Adrenal gland (tissue), 9 donors: ENCODE measurements at regions not wholly inside any gene's neighbourhood (a gene's known extent, or its start where the extent isn't known, plus 50 kb on each side); places are given as distances from the start of the nearest gene placed in this dataset.

ENCODE experiments used
- DNase-seq, 7 donors: peaks; one replicate each; pipeline ENCODE4 v3.0.0-alpha.2; 2019 to 2020
- H3K27ac ChIP-seq, 5 donors: fragments of 200-600 bp; sonication (generic) in 4 of 5; 1 replicate in 3 of 5; 2 replicates in 2 of 5; pipeline versions ENCODE4 v1.5.1 to v1.8.0; 2016 to 2020; ENCODE audit warnings: mild to moderate bottlenecking in 1 of 5
- H3K27me3 ChIP-seq: fragments of 200-600 bp; 2 replicates; pipeline ENCODE4 v1.8.0; 2021
- H3K36me3 ChIP-seq, 2 donors: fragments of 200-600 bp; replicated peaks in 1 of 2; 1 replicate in 1 of 2; 2 replicates in 1 of 2; pipeline versions ENCODE4 v1.5.1 to v1.8.0; 2018 to 2022
- H3K4me1 ChIP-seq, 2 donors: fragments of 200-600 bp; replicated peaks in 1 of 2; 1 replicate in 1 of 2; 2 replicates in 1 of 2; pipeline versions ENCODE4 v1.5.1 to v1.8.0; 2018 to 2021
- H3K4me3 ChIP-seq, 4 donors: fragments of 200-600 bp; sonication (generic) in 3 of 4; one replicate each; pipeline ENCODE4 v1.5.1; 2016 to 2018
- H3K9me3 ChIP-seq, 3 donors: fragments of 200-600 bp; sonication (generic) in 1 of 3; replicated peaks in 1 of 3; 1 replicate in 2 of 3; 2 replicates in 1 of 3; pipeline versions ENCODE4 v1.5.1 to v1.8.0; 2016 to 2021
- CTCF ChIP-seq, 6 experiments: fragments of 450-650 bp in 4 of 6; fragments of 200-600 bp in 2 of 6; sonication (generic) in 1 of 6; IDR thresholded peaks; 1 replicate in 5 of 6; 2 replicates in 1 of 6; pipeline versions ENCODE4 v1.5.1 to v1.8.0; 2016 to 2021; ENCODE audit warnings: antibody characterized with exemption in 6 of 6, mild to moderate bottlenecking in 2 of 6, moderate library complexity in 1 of 6
- POLR2A ChIP-seq, 2 donors: fragments of 450-650 bp; IDR thresholded peaks; one replicate each; pipeline ENCODE4 v1.6.1; 2017; ENCODE audit warnings: antibody characterized with exemption in 2 of 2, mild to moderate bottlenecking in 2 of 2, moderate library complexity in 1 of 2
- WGBS, 4 donors: extraction: QIAGEN DNeasy Blood & Tissue Kit in 2 of 4; methylation state at CpG; one replicate each; pipeline versions ENCODE4 v1.1.5 to v1.1.7; 2013 to 2017; 5-methylcytosine and 5-hydroxymethylcytosine counted together
- intact Hi-C, 2 donors: fragments of 100-400 bp; cut with DNase I; formaldehyde crosslinking; loops; one replicate each; pipeline versions ENCODE4 v1.14.1 to v1.15.0; 2022 to 2023
- donor health status: healthy with polysubstance abuse.
- donor health status: Bipolar disorder and iron deficiency.
- donor health status: DM: yes; HTN: yes; CAD: no.
- donor health status: DM: no; HTN: no; CAD: no.
- donor health status: DM: no; HTN: no; CAD: no.

DNA sequence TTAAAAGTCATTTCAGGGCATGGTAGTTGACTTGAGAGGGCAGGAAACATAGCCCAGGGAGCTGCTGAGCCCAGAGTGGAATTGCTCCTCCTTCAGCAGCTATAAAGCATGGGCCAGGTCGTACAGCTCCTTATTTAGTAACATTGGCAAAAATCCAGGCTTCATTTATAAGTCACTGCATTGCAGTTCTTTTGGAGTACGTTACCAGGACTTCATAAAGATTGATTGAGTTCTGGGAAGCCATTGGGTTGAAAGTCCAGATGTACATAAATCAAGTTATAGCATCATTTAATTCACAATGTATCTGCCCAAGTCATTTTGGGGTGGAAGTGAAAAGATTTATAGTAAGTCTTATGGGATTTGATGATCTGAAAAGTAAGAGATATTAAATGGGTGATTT lies 53.0 kb upstream of the ANKEF1 start:
- peaks cover 0 to 10% of the 10 kb centered on the region in 2 donors for H3K4me1 ChIP-seq
- 29 to 46% (median 35%) methylated on average over 2 of the region's 2 CpGs for WGBS, 4 donors
- H3K9me3 ChIP-seq: no peaks in the 10 kb centered on the region
- intact Hi-C loops: loop anchor here in 1 of 2 donors (2.0 kb wide), 1 partner anchor 451 kb away; no protein-coding TSS in a partner anchor
- H3K4me3 ChIP-seq: no peak overlapping the region
- no peak for DNase-seq
- TF ChIP-seq CTCF (IDR thresholded peaks at IDR 0.05) (no peak), POLR2A (IDR thresholded peaks at IDR 0.05) (no peak)
- no peaks in the 10 kb centered on the region for H3K27me3 ChIP-seq
- no peaks in the 10 kb centered on the region for H3K36me3 ChIP-seq
- no peak overlapping the region for H3K27ac ChIP-seq

DNA sequence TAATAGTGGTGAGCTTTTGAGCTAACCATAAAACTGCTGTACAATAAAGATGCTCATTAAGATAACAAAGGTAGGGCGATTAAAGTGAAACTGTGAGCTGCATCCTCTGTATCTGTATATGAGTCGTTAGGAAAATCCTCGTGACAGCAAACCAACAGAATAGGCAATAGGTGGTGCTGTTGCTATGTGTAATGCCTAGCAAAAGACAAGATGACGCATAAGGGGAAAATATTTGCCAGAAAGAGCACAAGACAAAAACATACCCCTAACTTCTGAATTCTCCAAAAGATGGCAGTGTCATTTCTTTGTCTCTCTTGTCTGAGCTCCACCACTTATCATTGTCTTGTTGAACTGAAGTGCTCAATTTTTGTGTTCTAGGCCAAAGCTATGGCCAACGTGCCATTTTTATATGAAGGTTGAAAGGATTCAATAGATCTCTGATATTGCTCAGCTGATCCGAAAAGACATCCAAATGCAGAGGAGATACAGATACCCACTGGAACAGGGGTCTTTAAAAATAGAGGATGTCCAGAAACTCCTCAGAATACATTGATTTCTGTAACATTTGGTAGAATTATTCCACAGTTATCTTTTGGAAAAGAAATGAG lies 56.3 kb upstream of the ANKEF1 start:
- Histone ChIP-seq H3K27me3 (no peaks in the 10 kb centered on the region), H3K36me3 (no peaks in the 10 kb centered on the region), H3K9me3 (no peaks in the 10 kb centered on the region), H3K4me3 (no peak overlapping the region), H3K4me1 (peaks cover 0 to 7% of the 10 kb centered on the region in 2 donors), H3K27ac (no peak overlapping the region)
- WGBS, 4 donors: 19 to 22% (median 21%) methylated on average over 6 of the region's 6 CpGs
- TF ChIP-seq POLR2A (IDR thresholded peaks at IDR 0.05) (no peak), CTCF (IDR thresholded peaks at IDR 0.05) (peak; percentile 38 to 93 (median 86))
- intact Hi-C loops: loop anchor here (5.0 to 10.0 kb wide), 4 partner anchors 109 to 1566 kb away; no protein-coding TSS in a partner anchor
- DNase-seq: peak; percentile 34 to 77 (median 58)

- H3K4me3 ChIP-seq: no peak overlapping the region
- H3K27me3 ChIP-seq: no peaks in the 10 kb centered on the region
- no peaks in the 10 kb centered on the region for H3K36me3 ChIP-seq
- DNase-seq: no peak
- peaks cover 0 to 4% of the 10 kb centered on the region in 2 donors for H3K4me1 ChIP-seq
- WGBS, 4 donors: 18 to 53% (median 23%) methylated on average over 1 of the region's 1 CpG
- H3K27ac ChIP-seq: no peak overlapping the region
- no peaks in the 10 kb centered on the region for H3K9me3 ChIP-seq
- TF ChIP-seq CTCF (IDR thresholded peaks at IDR 0.05) (no peak), POLR2A (IDR thresholded peaks at IDR 0.05) (no peak)
- intact Hi-C loops: loop anchor here (5.0 to 10.0 kb wide), 4 partner anchors 110 to 1567 kb away; no protein-coding TSS in a partner anchor
Measured at GRCh38 chr20:9977629-9978028, 57.2 kb upstream of the ANKEF1 start.

- intact Hi-C loops: loop anchor here in 1 of 2 donors (10.0 kb wide), 2 partner anchors 450 to 1570 kb away; no protein-coding TSS in a partner anchor
- no peaks in the 10 kb centered on the region for H3K27me3 ChIP-seq
- no peaks in the 10 kb centered on the region for H3K9me3 ChIP-seq
- H3K36me3 ChIP-seq: no peaks in the 10 kb centered on the region
- WGBS, 4 donors: 57 to 71% (median 68%) methylated on average over 2 of the region's 2 CpGs
- no peak for DNase-seq
- no peak for TF ChIP-seq POLR2A (IDR thresholded peaks at IDR 0.05)
- no peak for TF ChIP-seq CTCF (IDR thresholded peaks at IDR 0.05)
- H3K4me1 ChIP-seq: peaks cover 0 to 4% of the 10 kb centered on the region in 2 donors
- no peak overlapping the region for H3K27ac ChIP-seq
- no peak overlapping the region for H3K4me3 ChIP-seq
Measured at GRCh38 chr20:9974324-9974723, 60.5 kb upstream of the ANKEF1 start.
